Activated CD8-positive, alpha-beta memory T cell treated with anti-CD3 and anti-CD28 coated beads, Interleukin-2, amount 50 U/mL, for 24 hours (primary cell): ENCODE measurements at regions not wholly inside any gene's neighbourhood (a gene's known extent, or its start where the extent isn't known, plus 50 kb on each side); places are given as distances from the start of the nearest gene placed in this dataset.

Source experiments
- DNase-seq: peaks from one replicate; pipeline ENCODE4 v3.0.0-alpha.2; 2020; ENCODE audit errors: extremely low read depth

DNA sequence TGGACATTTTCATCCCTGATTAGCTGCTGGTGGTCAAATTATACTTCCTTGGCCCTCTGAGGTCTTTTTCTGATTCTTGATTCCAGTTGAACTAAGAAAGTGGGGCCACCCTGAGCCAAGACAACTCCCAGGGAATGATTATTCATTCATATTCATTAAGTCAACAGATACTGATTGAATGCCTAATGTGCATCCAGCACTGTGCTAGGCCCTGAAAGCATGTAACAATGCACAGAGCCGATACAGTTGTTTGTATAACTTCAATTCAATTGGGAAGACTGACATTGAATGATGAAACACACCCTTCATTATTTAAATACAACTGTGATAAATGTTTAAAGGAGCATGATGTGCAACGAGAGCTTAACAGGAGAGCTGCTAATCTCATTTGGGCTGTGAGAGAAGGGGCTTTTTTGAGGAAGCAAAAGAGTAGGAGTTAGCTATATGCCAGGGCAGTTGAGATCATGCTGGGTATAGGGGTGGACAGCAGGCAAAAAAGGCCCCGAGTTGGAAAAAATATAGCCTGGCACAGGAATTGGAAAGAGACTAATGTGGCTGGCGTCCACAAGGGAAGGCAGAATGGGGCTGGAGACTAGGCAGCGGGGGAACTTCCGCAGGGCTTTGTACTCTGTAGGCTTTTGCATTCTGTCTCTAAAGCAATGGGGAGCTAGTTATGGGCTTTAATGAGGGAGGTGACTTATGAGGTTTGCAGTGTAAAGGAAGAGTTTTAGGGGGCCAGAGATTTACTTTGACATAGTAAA is 57.2 kb upstream of the ACVR1 start:
- DNase-seq = no peak

DNA sequence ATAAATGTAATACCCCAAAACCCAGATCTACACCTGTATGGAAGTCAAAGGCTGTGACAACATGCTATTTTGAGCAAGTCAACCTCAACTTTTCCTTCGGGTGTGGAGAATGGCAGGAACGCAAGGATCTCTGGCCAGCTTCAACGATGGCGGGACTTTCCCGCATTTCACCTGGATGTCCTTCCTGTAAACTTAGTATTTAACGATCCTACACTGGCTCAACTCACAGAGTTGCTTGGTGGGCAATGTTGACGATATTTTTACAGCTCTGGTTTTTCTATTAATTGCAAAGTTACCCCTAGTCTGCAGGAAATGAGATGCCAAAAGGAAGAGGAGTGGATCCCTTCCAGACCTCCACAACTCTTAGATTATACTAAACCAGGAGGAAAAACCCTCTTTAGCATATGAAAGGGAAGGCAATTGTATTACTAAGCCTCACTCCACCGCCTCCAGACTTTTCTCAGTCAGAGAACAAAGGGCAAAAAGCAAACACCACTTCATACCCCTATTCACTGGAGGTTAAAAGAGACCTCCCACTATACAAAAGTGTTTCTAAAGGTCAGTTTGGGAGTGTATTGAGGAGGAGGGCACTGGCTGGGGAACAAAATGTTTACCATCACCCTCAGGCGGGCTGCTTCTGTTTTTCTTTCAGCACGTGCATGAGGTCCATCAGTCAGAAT is 56.5 kb upstream of the ACVR1 start:
- DNase-seq = no peak

DNA sequence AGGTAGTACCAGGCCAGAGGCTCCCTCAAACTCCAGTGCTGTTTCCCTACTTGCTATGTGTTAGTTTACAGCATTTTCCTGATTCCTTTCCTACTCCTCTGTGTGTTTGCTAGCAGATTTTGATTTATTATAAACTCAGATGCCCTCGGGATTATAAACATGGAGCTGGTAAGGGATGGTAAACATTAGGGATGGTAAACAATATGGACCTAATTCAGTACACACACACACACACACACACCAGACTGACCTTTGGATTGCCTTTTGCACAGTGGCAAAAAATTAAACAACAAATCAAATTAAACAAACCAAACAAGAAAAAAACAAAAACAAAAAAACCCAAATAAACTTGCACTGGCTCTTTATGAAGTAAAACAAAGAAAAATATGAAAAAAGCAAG is 55.4 kb upstream of the ACVR1 start:
- DNase-seq = no peak

DNA sequence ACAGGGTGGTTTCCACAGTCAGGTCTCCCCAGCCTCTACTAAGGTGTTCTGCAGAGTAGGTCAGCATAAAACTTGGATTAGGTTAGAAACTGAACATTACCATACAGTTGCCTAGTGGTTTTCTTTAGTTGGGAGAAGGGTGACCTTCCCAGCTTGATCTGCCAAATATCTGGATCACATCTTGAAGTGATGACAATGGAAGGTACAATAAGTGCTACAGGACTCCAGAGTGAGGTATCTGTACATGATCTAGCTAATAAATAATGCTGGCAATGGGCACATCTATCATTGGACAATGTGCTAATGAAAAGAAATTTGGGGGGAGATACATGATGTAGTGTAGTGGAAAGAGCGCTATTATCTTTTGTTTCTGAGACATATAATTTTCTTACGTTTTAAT is 54.6 kb upstream of the ACVR1 start:
- no peak for DNase-seq

DNA sequence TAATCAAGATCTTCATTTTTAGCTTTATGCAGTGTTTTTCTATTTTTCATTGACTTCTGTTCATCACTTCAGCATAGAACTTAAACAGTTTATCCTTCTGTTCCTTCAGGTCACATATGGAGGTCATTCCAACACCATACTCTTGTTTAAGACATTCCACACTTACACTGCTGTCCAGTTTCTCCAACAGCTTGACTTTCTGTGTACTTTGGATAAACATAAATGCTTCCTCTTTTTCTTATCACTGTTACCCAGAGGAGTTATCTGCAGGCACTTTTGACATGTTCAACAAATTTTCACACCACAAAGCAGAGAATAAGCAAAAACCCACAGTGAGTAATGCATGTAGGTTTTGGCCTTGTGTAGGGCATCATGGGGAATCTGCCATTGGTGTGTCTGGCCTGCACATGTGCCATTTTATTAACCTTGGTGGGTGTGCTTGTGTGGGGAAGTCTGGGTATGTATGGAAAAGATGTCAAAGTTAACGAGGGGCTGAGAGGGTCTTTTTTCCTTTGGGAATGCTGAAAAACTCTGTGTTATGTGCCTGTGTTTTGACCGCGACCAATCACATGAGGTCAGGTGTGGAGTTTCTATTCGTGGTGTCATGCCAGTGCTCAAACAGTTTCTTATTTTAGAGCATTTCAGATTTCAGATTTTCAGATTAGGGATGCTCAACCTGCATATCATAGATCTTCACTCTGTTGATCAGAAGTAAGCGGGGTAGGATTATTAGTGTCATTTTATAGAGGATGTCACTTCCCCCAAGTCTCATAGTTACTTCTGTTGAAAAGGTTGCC is 53.9 kb upstream of the ACVR1 start:
- no peak for DNase-seq

DNA sequence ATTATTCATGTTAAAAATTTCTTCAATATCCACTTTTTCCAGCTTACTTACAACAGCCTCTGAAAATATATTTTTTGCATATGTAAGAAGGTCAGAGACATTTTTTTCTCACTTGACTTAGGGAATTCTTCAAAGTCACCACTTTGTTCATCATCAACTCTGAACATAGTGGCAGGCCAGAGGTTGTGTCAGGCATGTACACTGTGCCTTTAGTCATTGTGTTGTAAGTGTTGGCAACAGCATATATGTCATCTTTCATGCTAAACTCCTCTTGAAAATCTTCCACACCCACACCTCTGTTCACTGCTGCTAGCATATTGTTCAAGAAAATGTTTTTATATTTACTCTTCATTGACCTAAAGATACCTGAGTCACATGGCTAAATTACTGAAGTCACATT is 52.2 kb upstream of the ACVR1 start:
- DNase-seq = no peak

DNA sequence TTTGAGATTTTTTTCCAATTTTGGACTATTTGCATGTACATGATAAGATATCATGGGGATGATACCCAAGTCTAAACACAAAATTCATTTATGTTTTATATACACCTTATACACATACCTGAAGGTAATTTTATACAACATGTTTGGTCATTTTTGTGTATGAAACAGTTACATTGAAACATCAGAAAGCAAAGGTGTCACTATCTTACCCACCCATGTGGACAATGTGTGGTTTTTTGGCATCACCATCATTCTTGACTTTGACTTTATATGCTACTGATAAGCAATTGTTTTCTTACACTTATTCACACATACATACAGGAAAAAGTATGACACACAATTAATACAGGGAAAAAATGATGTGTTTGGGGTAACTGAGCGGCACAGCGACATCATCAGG is 51.0 kb upstream of the ACVR1 start:
- DNase-seq = no peak
